ENCODE measurements at regions not wholly inside any gene's neighbourhood (a gene's known extent, or its start where the extent isn't known, plus 50 kb on each side); places are given as distances from the start of the nearest gene placed in this dataset.

DNA sequence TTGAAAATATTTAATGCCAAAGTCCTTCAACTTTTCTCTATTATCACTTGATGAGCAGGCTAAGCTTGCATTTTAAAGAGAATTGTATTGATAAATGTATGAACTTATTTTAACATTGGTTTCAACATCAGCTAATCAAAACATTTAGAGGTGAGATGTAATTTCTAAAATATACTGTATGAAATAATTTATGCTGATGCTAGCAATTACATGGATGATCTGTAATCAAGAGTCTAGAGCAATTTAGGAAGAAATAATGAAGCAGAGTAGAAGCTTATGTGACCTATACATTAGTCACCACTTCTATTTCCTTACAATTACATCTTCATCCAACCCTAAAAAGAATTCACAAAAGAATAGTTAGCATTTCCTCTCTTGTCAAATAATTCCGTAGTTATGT, 226.8 kb downstream of the KLHL4 start:
- no peaks in the 10 kb centered on the region for H3K9me2 ChIP-seq (ENCODE audit: insufficient read depth)
- WGBS, 2 experiments (ENCODE audit: low coverage in 1 of 2, low lambda C conversion rate in 2 of 2, missing lambda C conversion rate in 2 of 2), result 8 to 13% methylated on average over 1 of the region's 1 CpG
- no peaks in the 10 kb centered on the region for H3K4me1 ChIP-seq (ENCODE audit: insufficient read depth)
- H3K4me2 ChIP-seq (ENCODE audit: unreplicated experiment), result no peak overlapping the region
- in situ Hi-C loops (cut with MboI), result no loop called here
- no peaks in the 10 kb centered on the region for H3K27me3 ChIP-seq (replicated peaks; ENCODE audit: insufficient read depth)
- H3K9me3 ChIP-seq (ENCODE audit: low read depth), result no peaks in the 10 kb centered on the region
- H3K4me3 ChIP-seq, result no peak overlapping the region
- no peak for DNase-seq
- no peaks in the 10 kb centered on the region for H3F3A ChIP-seq (ENCODE audit: insufficient read depth)
- H3K79me2 ChIP-seq (ENCODE audit: insufficient read depth), result no peaks in the 10 kb centered on the region
- TF ChIP-seq EZH2 (IDR thresholded peaks at IDR 0.05; ENCODE audit: insufficient read depth, poor library complexity, severe bottlenecking), result no peak
- no peak for TF ChIP-seq EZH2phosphoT487 (IDR thresholded peaks at IDR 0.05; ENCODE audit: insufficient read depth, low read depth)
- H3K9ac ChIP-seq, result no peak overlapping the region
- no peak overlapping the region for H2AFZ ChIP-seq
- H3K36me3 ChIP-seq (ENCODE audit: low read depth), result no peaks in the 10 kb centered on the region
- H3K27ac ChIP-seq, result no peak overlapping the region
- no peaks in the 10 kb centered on the region for H4K20me1 ChIP-seq (ENCODE audit: insufficient read depth)

DNA sequence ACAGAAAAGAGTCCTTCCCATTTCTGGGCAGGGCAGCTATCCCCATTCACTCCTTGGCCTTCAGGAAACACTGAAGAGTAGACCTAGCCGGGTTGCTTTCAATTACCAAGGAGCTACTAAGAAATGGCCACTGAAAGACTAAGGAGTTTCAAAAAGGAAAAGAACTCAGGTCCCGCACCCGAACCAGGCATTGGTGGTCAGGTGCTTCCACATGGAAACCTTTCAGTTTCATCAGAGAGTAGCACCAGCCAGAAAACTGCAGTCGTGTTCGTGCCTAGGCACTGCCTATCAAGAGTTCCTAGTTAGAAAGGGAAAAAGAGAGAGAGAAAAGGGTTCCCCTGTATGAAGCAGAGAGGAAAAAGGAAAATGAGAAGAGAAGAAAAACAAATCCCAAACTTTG, 237.9 kb downstream of the KLHL4 start:
- H3F3A ChIP-seq (ENCODE audit: insufficient read depth), result no peaks in the 10 kb centered on the region
- H3K9me2 ChIP-seq (ENCODE audit: insufficient read depth), result no peaks in the 10 kb centered on the region
- DNase-seq, result no peak
- 26 to 34% methylated on average over 5 of the region's 5 CpGs for WGBS, 2 experiments (ENCODE audit: low coverage in 1 of 2, low lambda C conversion rate in 2 of 2, missing lambda C conversion rate in 2 of 2)
- in situ Hi-C loops (cut with MboI), result no loop called here
- no peaks in the 10 kb centered on the region for H3K4me1 ChIP-seq (ENCODE audit: insufficient read depth)
- H3K36me3 ChIP-seq (ENCODE audit: low read depth), result no peaks in the 10 kb centered on the region
- H3K27ac ChIP-seq, result no peak overlapping the region
- no peaks in the 10 kb centered on the region for H3K9me3 ChIP-seq (ENCODE audit: low read depth)
- H3K4me2 ChIP-seq (ENCODE audit: unreplicated experiment), result no peak overlapping the region
- H2AFZ ChIP-seq, result no peak overlapping the region
- H3K9ac ChIP-seq, result no peak overlapping the region
- H4K20me1 ChIP-seq (ENCODE audit: insufficient read depth), result no peaks in the 10 kb centered on the region
- no peaks in the 10 kb centered on the region for H3K27me3 ChIP-seq (replicated peaks; ENCODE audit: insufficient read depth)
- H3K4me3 ChIP-seq, result no peak overlapping the region
- no peaks in the 10 kb centered on the region for H3K79me2 ChIP-seq (ENCODE audit: insufficient read depth)
- TF ChIP-seq EZH2 (IDR thresholded peaks at IDR 0.05; ENCODE audit: insufficient read depth, poor library complexity, severe bottlenecking) (no peak), EZH2phosphoT487 (IDR thresholded peaks at IDR 0.05; ENCODE audit: insufficient read depth, low read depth) (no peak)

DNA sequence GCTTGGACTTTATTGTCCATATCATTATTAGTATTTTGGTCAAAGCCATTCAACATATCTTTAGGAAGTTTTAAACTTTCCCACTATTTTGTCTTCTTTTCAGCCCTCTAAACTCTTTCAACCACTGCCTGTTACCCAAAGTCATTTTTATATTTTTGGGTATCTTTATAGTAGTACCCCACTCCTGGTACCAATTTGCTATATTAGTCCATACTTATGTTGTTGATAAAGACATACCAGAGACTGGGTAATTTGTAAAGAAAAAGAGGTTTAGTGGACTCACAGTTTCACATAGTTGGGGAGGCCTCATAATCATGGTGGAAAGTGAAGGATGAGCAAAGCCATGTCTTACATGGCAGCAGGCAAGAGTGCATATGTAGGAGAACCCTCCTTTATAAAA, 271.4 kb downstream of the KLHL4 start:
- TF ChIP-seq EZH2phosphoT487 (IDR thresholded peaks at IDR 0.05; ENCODE audit: insufficient read depth, low read depth) (no peak), EZH2 (IDR thresholded peaks at IDR 0.05; ENCODE audit: insufficient read depth, poor library complexity, severe bottlenecking) (no peak)
- H3F3A ChIP-seq (ENCODE audit: insufficient read depth), result no peaks in the 10 kb centered on the region
- no peaks in the 10 kb centered on the region for H3K27me3 ChIP-seq (replicated peaks; ENCODE audit: insufficient read depth)
- no peak overlapping the region for H2AFZ ChIP-seq
- H3K9me3 ChIP-seq (ENCODE audit: low read depth), result no peaks in the 10 kb centered on the region
- H3K9me2 ChIP-seq (ENCODE audit: insufficient read depth), result no peaks in the 10 kb centered on the region
- no peak for DNase-seq
- in situ Hi-C loops (cut with MboI), result no loop called here
- no peaks in the 10 kb centered on the region for H3K79me2 ChIP-seq (ENCODE audit: insufficient read depth)
- H3K4me3 ChIP-seq, result no peak overlapping the region
- H3K4me2 ChIP-seq (ENCODE audit: unreplicated experiment), result no peak overlapping the region
- H3K27ac ChIP-seq, result no peak overlapping the region
- H3K4me1 ChIP-seq (ENCODE audit: insufficient read depth), result no peaks in the 10 kb centered on the region
- H3K36me3 ChIP-seq (ENCODE audit: low read depth), result no peaks in the 10 kb centered on the region
- H3K9ac ChIP-seq, result no peak overlapping the region
- no peaks in the 10 kb centered on the region for H4K20me1 ChIP-seq (ENCODE audit: insufficient read depth)

DNA sequence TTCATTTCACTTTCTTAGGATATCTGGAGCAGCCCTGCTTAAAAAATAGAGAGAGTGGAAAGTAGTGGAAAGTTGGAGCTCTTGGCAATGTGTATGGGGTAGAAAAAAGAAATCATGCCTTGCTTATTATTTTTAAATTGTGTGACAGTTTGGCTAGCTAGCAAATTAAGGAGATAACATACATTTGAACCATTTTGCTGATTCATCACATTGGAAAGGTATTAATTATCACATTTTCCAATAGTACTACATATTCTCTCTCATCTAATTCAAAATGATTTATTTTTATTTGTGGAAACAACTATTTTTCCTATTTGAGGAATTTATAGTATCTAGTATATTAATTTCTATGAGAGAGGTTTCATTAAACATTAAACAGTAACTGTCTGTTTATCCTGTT, 280.4 kb downstream of the KLHL4 start:
- H3K79me2 ChIP-seq (ENCODE audit: insufficient read depth), result no peaks in the 10 kb centered on the region

DNA sequence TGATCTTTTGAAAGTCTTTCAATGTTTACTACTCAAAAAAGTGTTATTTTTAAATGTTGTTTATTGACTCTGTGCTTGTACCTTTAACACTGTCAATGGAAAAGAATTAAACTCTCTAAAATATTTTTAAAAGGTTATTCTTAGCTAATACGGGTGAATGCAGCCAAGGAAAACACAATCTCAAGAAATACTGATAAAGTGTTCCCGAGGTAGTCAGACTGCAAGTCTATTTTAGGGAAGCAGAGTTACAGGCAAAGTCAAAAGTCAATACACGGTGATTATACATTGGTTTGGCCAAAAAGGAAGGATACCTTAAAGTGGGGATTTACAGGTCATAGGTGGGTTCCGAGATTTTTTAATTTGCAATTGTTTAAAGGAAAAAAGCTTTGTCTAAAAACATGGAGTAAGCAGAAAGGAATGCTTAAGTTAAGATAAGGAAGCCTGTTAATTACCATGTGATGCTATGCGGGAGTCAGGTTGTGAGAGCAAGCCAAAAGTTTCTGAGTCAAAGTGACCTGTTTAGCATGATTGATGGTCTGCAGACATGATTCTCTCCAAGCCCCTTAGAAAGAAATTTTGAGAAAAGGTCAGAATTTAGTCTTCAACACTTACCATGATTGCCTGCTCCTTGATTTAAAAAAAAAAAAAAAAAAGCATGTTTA, 288.4 kb downstream of the KLHL4 start:
- WGBS, 2 experiments (ENCODE audit: low coverage in 1 of 2, low lambda C conversion rate in 2 of 2, missing lambda C conversion rate in 2 of 2), result 5 to 7% methylated on average over 5 of the region's 5 CpGs

More for the DNA sequence above, 280.4 kb downstream of the KLHL4 start:
- Histone ChIP-seq H3F3A (ENCODE audit: insufficient read depth) (no peaks in the 10 kb centered on the region), H3K9me2 (ENCODE audit: insufficient read depth) (no peaks in the 10 kb centered on the region), H3K4me3 (no peak overlapping the region), H4K20me1 (ENCODE audit: insufficient read depth) (no peaks in the 10 kb centered on the region), H2AFZ (no peak overlapping the region), H3K9ac (no peak overlapping the region), H3K27me3 (replicated peaks; ENCODE audit: insufficient read depth) (no peaks in the 10 kb centered on the region), H3K4me2 (ENCODE audit: unreplicated experiment) (no peak overlapping the region), H3K9me3 (ENCODE audit: low read depth) (no peaks in the 10 kb centered on the region), H3K27ac (no peak overlapping the region), H3K4me1 (ENCODE audit: insufficient read depth) (no peaks in the 10 kb centered on the region), H3K36me3 (ENCODE audit: low read depth) (no peaks in the 10 kb centered on the region)
- DNase-seq, result no peak
- in situ Hi-C loops (cut with MboI), result no loop called here
- no peak for TF ChIP-seq EZH2phosphoT487 (IDR thresholded peaks at IDR 0.05; ENCODE audit: insufficient read depth, low read depth)
- TF ChIP-seq EZH2 (IDR thresholded peaks at IDR 0.05; ENCODE audit: insufficient read depth, poor library complexity, severe bottlenecking), result no peak

More for the DNA sequence above, 288.4 kb downstream of the KLHL4 start:
- no peak overlapping the region for H3K4me3 ChIP-seq
- no peak overlapping the region for H3K27ac ChIP-seq
- no peaks in the 10 kb centered on the region for H3F3A ChIP-seq (ENCODE audit: insufficient read depth)
- H3K27me3 ChIP-seq (replicated peaks; ENCODE audit: insufficient read depth), result no peaks in the 10 kb centered on the region
- H3K79me2 ChIP-seq (ENCODE audit: insufficient read depth), result no peaks in the 10 kb centered on the region
- no peak for TF ChIP-seq EZH2phosphoT487 (IDR thresholded peaks at IDR 0.05; ENCODE audit: insufficient read depth, low read depth)
- no peak overlapping the region for H2AFZ ChIP-seq
- H3K9me3 ChIP-seq (ENCODE audit: low read depth), result no peaks in the 10 kb centered on the region
- H3K36me3 ChIP-seq (ENCODE audit: low read depth), result no peaks in the 10 kb centered on the region
- DNase-seq, result no peak
- no peak overlapping the region for H3K4me2 ChIP-seq (ENCODE audit: unreplicated experiment)
- H3K9ac ChIP-seq, result no peak overlapping the region
- no peaks in the 10 kb centered on the region for H4K20me1 ChIP-seq (ENCODE audit: insufficient read depth)
- in situ Hi-C loops (cut with MboI), result no loop called here
- H3K9me2 ChIP-seq (ENCODE audit: insufficient read depth), result no peaks in the 10 kb centered on the region
- no peaks in the 10 kb centered on the region for H3K4me1 ChIP-seq (ENCODE audit: insufficient read depth)

All from GM23248 (cell line).